A549 (cell line): ENCODE measurements at regions not wholly inside any gene's neighbourhood (a gene's known extent, or its start where the extent isn't known, plus 50 kb on each side); places are given as distances from the start of the nearest gene placed in this dataset.

Experiments used
- ATAC-seq, 2 experiments: fragments of 200-7000 bp in 1 of 2; fragments of >200 bp in 1 of 2; cut with Nextera tagmentation in 1 of 2; cut with Tn5 transposase in 1 of 2; 3 replicates each; pipeline versions ENCODE4 v1.8.0 to v1.9.1; 2018 to 2020; ENCODE audit warnings: mild to moderate bottlenecking in 1 of 2, moderate library complexity in 1 of 2
- CTCF ChIA-PET: fragments of 300-600 bp; sonication (Branson Sonifier 250); formaldehyde crosslinking; extraction: SDS; loops from one replicate; lab custom pipeline; 2021; ENCODE audit warnings: antibody characterized with exemption, inconsistent platforms; lab: Yijun Ruan, JAX
- POLR2A ChIA-PET: fragments of 350-600 bp; formaldehyde crosslinking; extraction: SDS; loops from one replicate; lab custom pipeline; 2021; ENCODE audit warnings: antibody characterized with exemption, inconsistent platforms; lab: Yijun Ruan, JAX
- DNase-seq, 2 experiments: peaks; one replicate each; pipeline versions ENCODE4 v3.0.0 to v3.0.0-alpha.2; 2011 to 2016; ENCODE audit warnings: low read depth in 1 of 2, low spot score in 1 of 2
- FAIRE-seq: peaks from 2 replicates; lab custom pipeline; 2011; peaks lifted over from hg19 to GRCh38; lab: Jason Lieb, UNC
- H3K27ac ChIP-seq, 2 experiments: fragments of >200 bp; sonication (Bioruptor Twin); formaldehyde crosslinking; 3 replicates each; pipeline ENCODE4 v1.5.1; 2016 to 2017
- H3K4me1 ChIP-seq: fragments of >200 bp; sonication (Bioruptor Twin); formaldehyde crosslinking; 3 replicates; pipeline ENCODE4 v1.6.1; 2016
- H3K4me2 ChIP-seq: fragments of >200 bp; sonication (Bioruptor Twin); formaldehyde crosslinking; 3 replicates; pipeline ENCODE4 v1.6.1; 2016
- H3K4me3 ChIP-seq: fragments of >200 bp; sonication (Bioruptor Twin); formaldehyde crosslinking; 3 replicates; pipeline ENCODE4 v1.5.1; 2016
- H3K9me3 ChIP-seq: fragments of >200 bp; sonication (Bioruptor Twin); formaldehyde crosslinking; 3 replicates; pipeline ENCODE4 v1.6.1; 2016
- BHLHE40 ChIP-seq: IDR thresholded peaks from 2 replicates; pipeline ENCODE4 v1.6.1; 2012; ENCODE audit warnings: low read depth, low read length, inconsistent platforms
- CBX8 ChIP-seq: fragments of 200-600 bp; sonication (generic); IDR thresholded peaks from 2 replicates; pipeline ENCODE4 v1.6.1; 2016
- CHD4 ChIP-seq: fragments of 200-600 bp; sonication (generic); IDR thresholded peaks from 2 replicates; pipeline ENCODE4 v1.6.1; 2016; ENCODE audit warnings: antibody characterized with exemption, mild to moderate bottlenecking, borderline replicate concordance
- EHMT2 ChIP-seq: fragments of 200-600 bp; sonication (generic); IDR thresholded peaks from 2 replicates; pipeline ENCODE4 v1.6.1; 2016; ENCODE audit warnings: antibody characterized with exemption, low read depth, mild to moderate bottlenecking, moderate library complexity
- ELK1 ChIP-seq: fragments of 150-350 bp; IDR thresholded peaks from 2 replicates; pipeline ENCODE4 v1.6.1; 2014; ENCODE audit warnings: low read depth, mild to moderate bottlenecking, low read length
- FOSB ChIP-seq: fragments of 250-450 bp; sonication (Bioruptor Pico); IDR thresholded peaks from 2 replicates; pipeline ENCODE4 v1.5.0; 2020; ENCODE audit warnings: mild to moderate bottlenecking, moderate library complexity
- FOXS1 ChIP-seq: fragments of 250-450 bp; sonication (Bioruptor Pico); IDR thresholded peaks from 2 replicates; pipeline ENCODE4 v1.5.0; 2020; ENCODE audit warnings: mild to moderate bottlenecking, moderate library complexity
- GATA3 ChIP-seq: IDR thresholded peaks from 2 replicates; pipeline ENCODE4 v1.6.1; 2012; ENCODE audit warnings: borderline replicate concordance
- HOXA7 ChIP-seq: fragments of 250-450 bp; sonication (Bioruptor Pico); IDR thresholded peaks from 2 replicates; pipeline ENCODE4 v1.5.0; 2020; ENCODE audit warnings: mild to moderate bottlenecking, moderate library complexity
- HOXB5 ChIP-seq: fragments of 250-450 bp; sonication (Bioruptor Pico); IDR thresholded peaks from 2 replicates; pipeline ENCODE4 v1.5.0; 2020; ENCODE audit warnings: mild to moderate bottlenecking, moderate library complexity
- JUN ChIP-seq, 2 experiments: fragments of >200 bp; sonication (Bioruptor Twin); formaldehyde crosslinking; IDR thresholded peaks; 2 replicates in 1 of 2; 3 replicates in 1 of 2; pipeline ENCODE4 v1.6.1; 2016 to 2017
- KDM5A ChIP-seq: fragments of 200-600 bp; sonication (generic); IDR thresholded peaks from 2 replicates; pipeline ENCODE4 v1.6.1; 2016; ENCODE audit warnings: antibody characterized with exemption, mild to moderate bottlenecking
- MAZ ChIP-seq: fragments of 150-350 bp; IDR thresholded peaks from 2 replicates; pipeline ENCODE4 v1.6.1; 2014; ENCODE audit warnings: antibody characterized with exemption, low read depth, low read length, borderline replicate concordance
- RCOR1 ChIP-seq: fragments of 150-350 bp; IDR thresholded peaks from 2 replicates; pipeline ENCODE4 v1.6.1; 2014; ENCODE audit warnings: antibody characterized with exemption, low read length, low read depth
- SREBF2 ChIP-seq: fragments of 450-650 bp; IDR thresholded peaks from 2 replicates; pipeline ENCODE4 v1.6.1; 2014; ENCODE audit warnings: mild to moderate bottlenecking, moderate library complexity
- TP53 ChIP-seq: fragments of 250-450 bp; sonication (Bioruptor Pico); IDR thresholded peaks from 2 replicates; pipeline ENCODE4 v1.5.0; 2021; ENCODE audit warnings: mild to moderate bottlenecking, moderate library complexity
- ZNF302 ChIP-seq: fragments of 250-450 bp; sonication (Bioruptor Pico); IDR thresholded peaks from 2 replicates; pipeline ENCODE4 v1.9.0; 2021; ENCODE audit warnings: inconsistent platforms, mild to moderate bottlenecking, moderate library complexity
- ZSCAN20 ChIP-seq: fragments of 250-450 bp; sonication (Bioruptor Pico); IDR thresholded peaks from 2 replicates; pipeline ENCODE4 v1.8.0; 2022; ENCODE audit warnings: mild to moderate bottlenecking, moderate library complexity
- WGBS: methylation state at CpG from one replicate; pipeline ENCODE4 v1.1.6; 2017; ENCODE audit errors: missing lambda C conversion rate; 5-methylcytosine and 5-hydroxymethylcytosine counted together
- TF ChIP-seq, protein P1 (sequence below): fragments of 250-450 bp; sonication (Bioruptor Pico); IDR thresholded peaks from 2 replicates; pipeline ENCODE4 v1.5.0; 2021; ENCODE audit warnings: mild to moderate bottlenecking, moderate library complexity, borderline replicate concordance
- TF ChIP-seq, protein P2 (sequence below): fragments of 250-450 bp; sonication (Bioruptor Pico); IDR thresholded peaks from 2 replicates; pipeline ENCODE4 v1.5.0; 2020; ENCODE audit warnings: low read depth, mild to moderate bottlenecking, moderate library complexity
- TF ChIP-seq, protein P3 (sequence below): IDR thresholded peaks from 2 replicates; pipeline ENCODE4 v1.6.1; 2012
- TF ChIP-seq, protein P4 (sequence below): fragments of >200 bp; sonication (Bioruptor Twin); formaldehyde crosslinking; IDR thresholded peaks from 2 replicates; pipeline ENCODE4 v1.6.1; 2016
- TF ChIP-seq, protein P5 (sequence below): fragments of 200-600 bp; sonication (generic); IDR thresholded peaks from 2 replicates; pipeline ENCODE4 v1.6.1; 2016; ENCODE audit warnings: antibody characterized with exemption, mild to moderate bottlenecking, moderate library complexity

- ATAC-seq (no peak), FAIRE-seq (no peak), DNase-seq (no peak)
- Histone ChIP-seq H3K4me3 (no peak overlapping the region), H3K9me3 (no peaks in the 10 kb centered on the region), H3K27ac (no peak overlapping the region), H3K4me2 (no peak overlapping the region), H3K4me1 (no peaks in the 10 kb centered on the region)
- CTCF ChIA-PET, result no interaction called here
- POLR2A ChIA-PET, result no interaction called here
- TF ChIP-seq FOXS1 (no peak), ELK1 (no peak), ZSCAN20 (no peak), MAZ (no peak), CHD4 (no peak), FOSB (CRISPR knock-in tag) (no peak), SREBF2 (no peak), ZNF302 (CRISPR knock-in tag) (no peak), GATA3 (no peak), BHLHE40 (no peak)
- TF ChIP-seq, protein P1, sequence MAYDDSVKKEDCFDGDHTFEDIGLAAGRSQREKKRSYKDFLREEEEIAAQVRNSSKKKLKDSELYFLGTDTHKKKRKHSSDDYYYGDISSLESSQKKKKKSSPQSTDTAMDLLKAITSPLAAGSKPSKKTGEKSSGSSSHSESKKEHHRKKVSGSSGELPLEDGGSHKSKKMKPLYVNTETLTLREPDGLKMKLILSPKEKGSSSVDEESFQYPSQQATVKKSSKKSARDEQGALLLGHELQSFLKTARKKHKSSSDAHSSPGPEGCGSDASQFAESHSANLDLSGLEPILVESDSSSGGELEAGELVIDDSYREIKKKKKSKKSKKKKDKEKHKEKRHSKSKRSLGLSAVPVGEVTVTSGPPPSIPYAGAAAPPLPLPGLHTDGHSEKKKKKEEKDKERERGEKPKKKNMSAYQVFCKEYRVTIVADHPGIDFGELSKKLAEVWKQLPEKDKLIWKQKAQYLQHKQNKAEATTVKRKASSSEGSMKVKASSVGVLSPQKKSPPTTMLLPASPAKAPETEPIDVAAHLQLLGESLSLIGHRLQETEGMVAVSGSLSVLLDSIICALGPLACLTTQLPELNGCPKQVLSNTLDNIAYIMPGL (CRISPR knock-in tag), result no peak
- TF ChIP-seq, protein P2, sequence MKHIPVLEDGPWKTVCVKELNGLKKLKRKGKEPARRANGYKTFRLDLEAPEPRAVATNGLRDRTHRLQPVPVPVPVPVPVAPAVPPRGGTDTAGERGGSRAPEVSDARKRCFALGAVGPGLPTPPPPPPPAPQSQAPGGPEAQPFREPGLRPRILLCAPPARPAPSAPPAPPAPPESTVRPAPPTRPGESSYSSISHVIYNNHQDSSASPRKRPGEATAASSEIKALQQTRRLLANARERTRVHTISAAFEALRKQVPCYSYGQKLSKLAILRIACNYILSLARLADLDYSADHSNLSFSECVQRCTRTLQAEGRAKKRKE, result no peak
- TF ChIP-seq, protein P3, sequence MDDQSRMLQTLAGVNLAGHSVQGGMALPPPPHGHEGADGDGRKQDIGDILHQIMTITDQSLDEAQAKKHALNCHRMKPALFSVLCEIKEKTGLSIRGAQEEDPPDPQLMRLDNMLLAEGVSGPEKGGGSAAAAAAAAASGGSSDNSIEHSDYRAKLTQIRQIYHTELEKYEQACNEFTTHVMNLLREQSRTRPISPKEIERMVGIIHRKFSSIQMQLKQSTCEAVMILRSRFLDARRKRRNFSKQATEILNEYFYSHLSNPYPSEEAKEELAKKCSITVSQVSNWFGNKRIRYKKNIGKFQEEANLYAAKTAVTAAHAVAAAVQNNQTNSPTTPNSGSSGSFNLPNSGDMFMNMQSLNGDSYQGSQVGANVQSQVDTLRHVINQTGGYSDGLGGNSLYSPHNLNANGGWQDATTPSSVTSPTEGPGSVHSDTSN, result no peak
- WGBS, result 35% methylated on average over 3 of the region's 3 CpGs
Measured at GRCh38 chrX:34503119-34503518, 154.0 kb downstream of the TMEM47 start.

DNA sequence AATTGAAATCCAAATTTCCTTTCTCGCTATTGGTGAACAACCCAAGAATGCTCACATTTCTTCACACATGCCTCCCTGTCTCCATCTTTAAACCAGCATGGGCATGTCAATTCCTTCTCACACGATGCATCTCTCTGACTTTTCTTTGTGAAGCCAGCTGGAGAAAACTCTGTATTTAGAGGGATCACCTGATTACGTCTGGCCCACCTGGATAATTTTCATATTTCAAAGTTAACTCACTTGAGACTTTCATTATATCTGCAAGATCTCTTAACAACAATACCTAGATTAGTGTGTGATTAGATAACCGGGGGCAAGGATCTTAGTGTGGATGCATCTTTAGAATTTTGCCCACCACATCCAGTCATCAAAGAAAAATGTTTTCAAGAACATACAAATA is 164.0 kb downstream of the TMEM47 start:
- H3K4me3 ChIP-seq, result no peak overlapping the region
- POLR2A ChIA-PET, result no interaction called here
- CTCF ChIA-PET, result no interaction called here
- TF ChIP-seq GATA3 (no peak), KDM5A (no peak), TP53 (CRISPR knock-in tag) (no peak), CBX8 (no peak), CHD4 (no peak), RCOR1 (no peak), HOXB5 (CRISPR knock-in tag) (no peak), EHMT2 (no peak), JUN (IDR thresholded peaks at IDR 0.05) (no peak), HOXA7 (CRISPR knock-in tag) (no peak)
- TF ChIP-seq, protein P4, sequence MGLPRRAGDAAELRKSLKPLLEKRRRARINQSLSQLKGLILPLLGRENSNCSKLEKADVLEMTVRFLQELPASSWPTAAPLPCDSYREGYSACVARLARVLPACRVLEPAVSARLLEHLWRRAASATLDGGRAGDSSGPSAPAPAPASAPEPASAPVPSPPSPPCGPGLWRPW, result no peak
- TF ChIP-seq, protein P5, sequence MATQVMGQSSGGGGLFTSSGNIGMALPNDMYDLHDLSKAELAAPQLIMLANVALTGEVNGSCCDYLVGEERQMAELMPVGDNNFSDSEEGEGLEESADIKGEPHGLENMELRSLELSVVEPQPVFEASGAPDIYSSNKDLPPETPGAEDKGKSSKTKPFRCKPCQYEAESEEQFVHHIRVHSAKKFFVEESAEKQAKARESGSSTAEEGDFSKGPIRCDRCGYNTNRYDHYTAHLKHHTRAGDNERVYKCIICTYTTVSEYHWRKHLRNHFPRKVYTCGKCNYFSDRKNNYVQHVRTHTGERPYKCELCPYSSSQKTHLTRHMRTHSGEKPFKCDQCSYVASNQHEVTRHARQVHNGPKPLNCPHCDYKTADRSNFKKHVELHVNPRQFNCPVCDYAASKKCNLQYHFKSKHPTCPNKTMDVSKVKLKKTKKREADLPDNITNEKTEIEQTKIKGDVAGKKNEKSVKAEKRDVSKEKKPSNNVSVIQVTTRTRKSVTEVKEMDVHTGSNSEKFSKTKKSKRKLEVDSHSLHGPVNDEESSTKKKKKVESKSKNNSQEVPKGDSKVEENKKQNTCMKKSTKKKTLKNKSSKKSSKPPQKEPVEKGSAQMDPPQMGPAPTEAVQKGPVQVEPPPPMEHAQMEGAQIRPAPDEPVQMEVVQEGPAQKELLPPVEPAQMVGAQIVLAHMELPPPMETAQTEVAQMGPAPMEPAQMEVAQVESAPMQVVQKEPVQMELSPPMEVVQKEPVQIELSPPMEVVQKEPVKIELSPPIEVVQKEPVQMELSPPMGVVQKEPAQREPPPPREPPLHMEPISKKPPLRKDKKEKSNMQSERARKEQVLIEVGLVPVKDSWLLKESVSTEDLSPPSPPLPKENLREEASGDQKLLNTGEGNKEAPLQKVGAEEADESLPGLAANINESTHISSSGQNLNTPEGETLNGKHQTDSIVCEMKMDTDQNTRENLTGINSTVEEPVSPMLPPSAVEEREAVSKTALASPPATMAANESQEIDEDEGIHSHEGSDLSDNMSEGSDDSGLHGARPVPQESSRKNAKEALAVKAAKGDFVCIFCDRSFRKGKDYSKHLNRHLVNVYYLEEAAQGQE, result no peak
- no peaks in the 10 kb centered on the region for H3K4me1 ChIP-seq
- H3K27ac ChIP-seq, result no peak overlapping the region
- FAIRE-seq (no peak), DNase-seq (no peak), ATAC-seq (no peak)
- no peak overlapping the region for H3K4me2 ChIP-seq
- 13% methylated on average over 4 of the region's 4 CpGs for WGBS
- H3K9me3 ChIP-seq, result no peaks in the 10 kb centered on the region
